Activated T-cell treated with anti-CD3 and anti-CD28 coated beads, Interleukin-2, amount 50 U/mL, for 48 hours (primary cell): ENCODE measurements at regions not wholly inside any gene's neighbourhood (a gene's known extent, or its start where the extent isn't known, plus 50 kb on each side); places are given as distances from the start of the nearest gene placed in this dataset.
"Not testable (repeated sequence)": the region's sequence is repeated elsewhere in the genome, so short reads cannot be mapped to it uniquely, and the experiment has no call there.

Experiments used
- DNase-seq, 2 experiments: peaks; one replicate each; pipeline ENCODE4 v3.0.0-alpha.2; 2020

GRCh38 chr20:60172346-60172984 is 214.2 kb downstream of the CDH26 start:
- DNase-seq = no peak

GRCh38 chr20:60177080-60177479 is 218.9 kb downstream of the CDH26 start:
- DNase-seq = no peak

DNA sequence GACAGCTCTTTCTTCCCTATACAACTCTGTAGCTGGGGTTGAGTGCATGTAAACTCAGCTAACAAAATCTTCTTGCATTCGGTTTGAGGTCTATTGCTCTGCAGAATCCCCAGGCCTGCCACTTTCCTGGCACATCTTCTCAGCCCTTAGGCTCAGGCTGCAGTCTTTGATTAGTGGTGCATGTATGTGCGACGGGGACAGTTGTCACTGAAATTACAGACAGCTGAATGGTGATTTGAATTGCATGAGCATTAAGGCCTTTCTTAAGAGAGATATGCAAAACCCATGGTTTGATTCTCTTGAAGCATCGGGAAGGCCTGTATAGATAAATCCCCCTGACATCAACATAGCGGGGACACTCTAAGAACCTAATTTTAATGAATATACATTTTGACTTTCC is 222.8 kb downstream of the CDH26 start:
- no peak for DNase-seq

- DNase-seq = no peak
Observed at GRCh38 chr20:60186412-60186811, 228.2 kb downstream of the CDH26 start.

DNA sequence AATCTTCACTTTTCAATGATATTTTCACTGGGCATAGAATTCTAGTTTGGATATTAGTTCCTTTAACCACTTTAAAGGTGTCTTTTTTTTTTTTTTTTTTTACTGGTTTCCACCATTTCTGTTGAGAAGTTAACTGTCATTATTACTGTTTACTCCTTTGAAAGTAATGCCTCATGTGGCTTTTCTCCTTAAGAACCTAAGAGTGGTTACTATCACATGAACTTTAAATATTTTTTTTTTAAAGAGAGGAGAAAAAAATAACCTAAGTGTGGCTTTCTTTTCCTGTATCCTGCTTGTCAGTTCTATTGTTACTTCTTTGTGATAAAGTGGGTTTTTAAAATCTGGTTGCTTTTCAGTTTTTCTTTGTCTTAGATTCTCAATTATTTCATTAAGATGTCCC is 229.5 kb downstream of the CDH26 start:
- DNase-seq = no peak

DNA sequence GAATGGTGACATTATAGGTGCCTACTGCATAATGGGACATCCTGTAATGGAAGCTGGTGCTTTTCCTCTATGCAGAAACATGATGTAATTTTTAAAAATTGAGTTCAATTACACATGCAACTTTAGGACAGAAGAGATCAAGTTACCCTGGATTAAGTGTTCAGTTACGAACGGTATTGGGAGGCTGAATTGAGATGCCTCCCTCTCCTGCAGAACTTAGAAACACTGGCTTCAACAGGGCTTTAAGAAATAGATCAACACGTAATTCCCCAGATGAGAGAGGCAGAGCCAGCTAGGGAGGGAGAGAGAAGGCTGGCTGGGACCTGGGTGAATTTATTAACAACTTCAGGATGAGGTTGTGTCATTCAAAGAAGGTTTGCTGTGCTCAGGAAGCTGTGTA is 232.8 kb downstream of the CDH26 start:
- no peak for DNase-seq

DNA sequence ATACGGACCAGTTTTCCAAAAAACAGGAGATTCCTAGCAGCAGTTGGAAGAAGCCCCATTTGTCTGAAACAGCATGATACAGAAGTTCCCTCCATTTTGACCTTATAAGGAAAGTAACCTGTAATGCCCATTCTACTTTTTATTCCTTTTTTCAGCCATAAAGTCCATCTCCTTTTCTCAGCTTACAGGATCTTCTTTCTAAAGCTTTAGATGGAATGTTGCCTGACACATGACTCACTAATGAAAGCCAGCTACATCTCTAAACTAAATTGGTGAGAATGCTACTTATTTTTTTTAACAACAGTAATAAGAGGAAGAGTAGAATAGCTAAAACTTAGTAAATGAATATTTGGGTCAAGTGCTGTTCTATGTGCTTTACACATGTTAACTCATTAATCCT is 234.1 kb downstream of the CDH26 start:
- no peak for DNase-seq

- DNase-seq = not testable (repeated sequence)
Observed at GRCh38 chr20:60199132-60199531, 240.9 kb downstream of the CDH26 start.

DNA sequence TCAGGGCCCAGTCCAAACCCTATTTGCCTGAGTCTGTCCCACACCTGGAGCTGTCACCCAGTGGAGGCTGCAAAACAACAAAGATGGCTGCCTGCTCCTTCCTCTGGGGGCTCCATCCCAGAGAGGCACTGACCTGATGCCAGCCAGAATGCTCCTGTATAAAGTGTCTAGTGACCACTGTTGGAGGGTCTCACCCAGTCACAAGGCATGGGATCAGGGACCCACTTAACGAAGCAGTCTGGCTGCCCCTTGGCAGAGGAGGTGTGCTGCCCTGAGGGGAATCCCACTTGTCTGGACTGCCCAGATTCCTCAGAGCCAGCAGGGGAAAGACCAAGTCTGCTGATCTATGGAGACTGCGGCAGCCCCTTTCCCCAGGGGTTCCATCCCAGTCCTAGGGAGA is 241.6 kb downstream of the CDH26 start:
- DNase-seq = no peak

DNA sequence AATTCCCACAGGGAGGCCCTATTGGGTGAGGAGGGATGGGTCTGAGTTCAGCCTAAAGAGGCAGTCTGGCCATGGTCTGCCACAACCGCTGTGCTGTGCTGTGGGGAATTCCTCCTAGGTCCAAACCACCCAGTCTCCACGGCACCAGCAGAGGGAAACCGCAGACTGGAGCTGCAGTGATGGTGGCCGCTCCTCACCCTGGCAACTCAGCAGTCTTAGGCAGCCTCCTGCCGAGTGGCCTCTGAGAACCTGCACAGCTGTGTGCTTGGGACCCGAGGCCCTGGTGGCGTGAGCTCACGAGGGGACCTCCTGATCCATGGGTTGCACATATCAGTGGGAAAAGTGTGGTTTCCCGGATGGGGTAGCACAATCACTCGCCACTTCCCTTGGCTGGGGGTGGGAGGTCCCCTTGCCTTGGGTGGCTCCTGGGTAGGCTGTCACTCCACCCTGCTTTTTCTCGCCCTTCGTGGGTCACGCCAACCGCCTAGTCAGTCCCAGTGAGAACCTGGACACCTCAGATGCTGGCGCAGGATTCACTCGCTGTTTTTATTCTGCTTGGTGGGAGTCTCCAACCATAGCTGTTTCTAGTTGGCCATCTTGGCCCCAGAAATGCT is 242.2 kb downstream of the CDH26 start:
- DNase-seq = no peak

- DNase-seq = no peak
Observed at GRCh38 chr20:60201198-60201835, 243.1 kb downstream of the CDH26 start.

DNA sequence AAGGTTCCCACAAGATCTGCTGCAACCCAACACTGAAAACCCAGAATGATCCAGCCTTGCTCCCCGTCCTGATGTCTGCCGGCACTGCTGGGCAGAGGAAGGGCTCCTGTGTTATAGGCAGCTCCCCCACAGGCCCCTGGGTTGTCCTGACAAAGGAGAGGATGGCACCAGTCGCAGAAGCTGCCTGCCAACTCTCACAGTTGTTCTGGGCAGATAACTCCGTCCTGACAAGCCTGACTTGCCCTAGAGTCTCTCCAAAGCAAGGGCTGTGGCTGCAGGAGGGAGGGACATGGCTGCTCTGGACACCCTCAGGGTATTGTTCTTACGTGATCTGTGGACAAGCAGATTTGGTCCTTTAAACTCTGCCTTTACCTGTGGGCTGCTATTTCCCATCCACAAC is 243.8 kb downstream of the CDH26 start:
- DNase-seq = no peak

DNA sequence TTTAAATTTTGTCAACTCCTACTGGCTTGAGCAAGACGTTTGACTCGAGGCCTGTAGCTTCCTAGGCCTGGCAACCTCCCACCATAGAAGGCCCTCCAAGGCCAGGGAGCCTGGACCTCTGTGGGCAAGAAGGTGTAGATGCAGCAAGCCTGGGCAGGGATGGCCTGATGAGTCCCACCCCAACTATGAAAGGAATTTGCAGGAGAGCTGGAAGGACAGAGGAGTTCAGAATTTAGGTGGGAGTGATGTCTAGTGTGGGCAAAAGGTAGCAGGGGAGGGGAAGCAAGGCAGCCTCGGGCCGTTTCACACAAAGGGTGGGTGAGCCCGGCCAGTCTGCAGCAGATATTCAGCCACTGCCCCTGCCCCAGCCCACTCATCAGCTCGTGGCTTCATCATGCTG is 245.2 kb downstream of the CDH26 start:
- no peak for DNase-seq

GRCh38 chr20:60204601-60205000 is 246.4 kb downstream of the CDH26 start:
- no peak for DNase-seq

- DNase-seq = no peak
Observed at GRCh38 chr20:60206259-60206658, 248.0 kb downstream of the CDH26 start.

DNA sequence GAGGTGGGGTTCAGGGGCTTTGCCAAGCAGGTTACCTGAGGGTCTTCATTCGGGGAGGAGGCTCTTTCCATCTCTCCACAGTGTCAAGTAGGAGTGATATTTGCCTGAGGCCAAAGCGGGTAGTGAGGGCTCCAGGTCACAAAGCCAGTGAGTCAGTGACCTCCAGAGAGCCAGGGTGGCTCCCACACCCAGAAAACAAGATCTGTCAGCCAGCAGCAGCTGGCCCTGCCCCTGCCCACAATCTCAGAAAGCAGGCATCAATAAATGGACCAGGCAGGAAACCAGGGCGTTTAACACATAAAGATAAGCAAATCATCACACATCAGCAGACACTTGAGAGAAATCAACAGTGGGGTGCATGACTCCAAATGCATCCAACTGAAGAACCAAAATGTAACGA is 250.8 kb downstream of the CDH26 start:
- DNase-seq = no peak

- DNase-seq = peak; percentile 74 to 79
Observed at GRCh38 chr20:60210779-60211617, 252.8 kb downstream of the CDH26 start.

DNA sequence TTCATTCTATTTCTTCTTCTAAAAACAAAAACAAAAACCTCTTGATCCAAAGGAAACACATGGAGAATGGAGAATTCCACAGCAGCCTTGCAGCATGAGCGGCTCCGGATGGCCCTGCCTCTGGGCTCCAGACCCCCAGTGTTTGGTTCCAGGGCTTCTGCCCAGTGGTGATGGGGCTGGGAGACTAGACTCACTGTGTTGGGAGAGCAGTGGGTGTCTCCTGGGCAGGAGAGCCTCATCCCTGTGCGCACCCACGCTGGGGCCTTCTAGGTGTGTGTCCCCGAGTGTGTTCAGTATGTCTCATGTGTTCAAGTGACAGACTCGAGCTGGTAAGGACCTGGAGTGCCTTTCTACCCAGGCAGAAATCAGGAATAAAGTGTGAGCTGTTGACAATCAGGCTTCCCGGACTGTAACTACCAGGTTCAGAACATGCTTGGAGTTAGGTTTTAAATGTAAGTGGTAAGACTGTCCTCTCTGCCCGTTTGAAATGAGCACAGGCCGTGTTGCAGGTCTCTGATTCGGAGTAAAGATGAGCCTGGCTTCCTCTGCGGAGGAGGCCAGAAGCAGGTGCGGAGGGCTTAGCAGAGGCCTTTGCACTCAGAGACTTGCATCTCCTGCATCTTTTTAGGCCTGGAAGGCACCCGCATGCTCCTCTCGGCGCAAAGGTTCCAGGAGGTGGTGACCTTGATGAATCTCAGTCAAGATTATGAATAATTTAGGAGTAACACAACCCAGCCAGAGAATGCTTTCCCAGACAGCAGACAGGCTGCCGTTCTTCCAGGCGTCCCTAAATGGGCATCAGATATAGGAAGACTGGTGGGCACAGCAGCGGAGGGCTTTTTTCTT is 253.6 kb downstream of the CDH26 start:
- no peak for DNase-seq

- no peak for DNase-seq
Observed at GRCh38 chr20:60212695-60213094, 254.5 kb downstream of the CDH26 start.

GRCh38 chr20:60213126-60213893 is 255.1 kb downstream of the CDH26 start:
- no peak for DNase-seq

DNA sequence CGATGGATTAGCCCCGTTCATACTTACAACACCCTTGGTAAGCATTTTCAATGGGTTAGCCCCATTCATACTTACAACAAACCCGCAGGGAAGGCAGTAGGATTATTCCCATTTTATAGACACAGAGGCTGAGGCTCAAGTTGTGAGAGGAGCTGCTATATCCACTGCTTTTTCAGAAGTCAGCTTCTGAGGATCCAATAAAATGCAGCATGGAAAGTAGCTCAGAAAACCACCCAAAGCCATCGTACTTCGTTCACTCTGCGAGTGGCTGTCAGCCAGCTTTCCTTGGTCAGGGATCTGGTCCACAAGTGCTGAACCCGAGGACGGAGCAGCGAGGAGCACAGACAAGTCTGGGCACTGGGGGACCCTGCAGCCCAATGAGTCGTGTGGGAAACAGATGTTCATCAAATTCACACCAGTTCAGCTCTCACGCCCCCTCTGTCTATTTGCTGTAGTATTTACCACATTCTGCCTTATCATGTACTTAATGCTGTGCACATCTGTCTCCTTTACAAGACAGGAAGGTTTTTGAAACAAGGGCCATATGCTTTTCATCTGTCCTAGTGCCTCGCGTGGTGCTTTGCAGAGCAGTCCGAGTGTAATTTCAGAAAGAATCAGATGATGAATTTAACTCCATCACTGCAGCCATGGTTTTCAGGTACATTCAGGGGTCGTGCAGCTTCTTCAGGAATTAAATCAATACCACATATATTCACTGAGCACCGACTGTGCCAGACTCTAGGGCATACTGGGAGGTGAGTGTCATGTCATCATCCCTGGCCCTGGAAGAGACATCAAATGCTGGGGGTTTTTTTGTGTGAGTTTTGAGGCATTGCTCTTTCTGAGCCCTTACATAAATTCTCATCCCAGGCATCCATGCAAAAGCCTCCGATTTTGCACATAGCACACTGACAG is 256.9 kb downstream of the CDH26 start:
- no peak for DNase-seq
